DMS79 treated with DMSO at 0.1 percent for 48 hours (cell line): ENCODE measurements at regions not wholly inside any gene's neighbourhood (a gene's known extent, or its start where the extent isn't known, plus 50 kb on each side); places are given as distances from the start of the nearest gene placed in this dataset.
"Not testable (repeated sequence)": the region's sequence is repeated elsewhere in the genome, so short reads cannot be mapped to it uniquely, and the experiment has no call there.

Source experiments
- DNase-seq: peaks from one replicate; lab custom pipeline; 2025; lab: John Stamatoyannopoulos, UW

DNA sequence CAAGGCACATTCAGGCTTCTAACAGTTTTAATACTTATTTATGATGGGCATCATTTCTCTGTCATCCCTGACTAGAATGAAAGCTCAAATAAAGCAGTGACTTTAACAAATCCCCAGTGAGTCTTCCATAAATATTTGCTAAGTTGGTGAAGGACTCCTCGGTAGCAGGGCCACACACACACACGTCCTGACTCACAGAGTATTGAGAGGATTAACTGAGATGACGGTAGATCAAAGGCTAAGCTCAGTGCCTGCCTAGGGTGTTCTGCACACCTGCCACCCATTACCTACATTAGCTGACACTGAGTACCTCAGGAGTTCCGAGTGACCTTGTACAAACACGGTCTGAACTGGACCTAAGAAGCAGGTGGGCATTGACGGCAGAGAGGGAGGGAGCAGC, 197.3 kb upstream of the SFSWAP start:
- DNase-seq: no peak

DNA sequence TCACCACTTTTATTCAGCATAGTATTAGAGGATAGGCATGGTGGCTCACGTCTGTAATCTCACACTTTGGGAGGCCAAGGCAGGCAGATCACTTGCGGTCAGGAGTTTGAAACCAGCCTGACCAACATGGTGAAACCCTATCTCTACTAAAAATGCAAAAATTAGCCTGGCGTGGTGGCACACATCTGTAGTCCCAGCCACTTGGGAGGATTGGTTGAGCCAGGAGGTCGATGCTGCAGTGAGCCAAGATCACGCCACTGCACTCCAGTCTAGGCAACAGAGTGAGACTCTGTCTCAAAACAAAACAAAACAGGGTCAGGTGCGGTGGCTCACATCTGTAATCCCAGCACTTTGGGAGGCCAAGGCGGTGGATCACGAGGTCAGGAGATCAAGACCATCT, 190.3 kb upstream of the SFSWAP start:
- not testable (repeated sequence) for DNase-seq

DNA sequence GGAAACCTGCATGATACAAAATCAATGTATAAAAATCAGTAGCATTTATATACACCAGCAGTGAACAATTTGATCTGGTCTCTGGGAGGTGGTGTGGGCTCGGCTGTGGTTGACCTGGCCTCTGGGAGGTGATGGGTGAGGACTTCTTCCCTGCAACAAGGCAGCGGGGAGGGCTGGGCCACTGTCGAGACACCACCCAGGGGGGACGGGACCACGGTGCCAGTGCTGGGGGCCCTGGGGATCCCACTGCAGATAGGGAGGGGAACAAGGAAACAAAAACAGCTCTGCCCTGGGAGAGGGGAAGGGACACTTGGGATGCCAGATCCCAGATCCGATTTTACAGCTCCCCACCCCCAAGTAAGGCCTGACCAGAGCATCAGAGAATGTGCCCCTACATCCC, 189.6 kb upstream of the SFSWAP start:
- DNase-seq: no peak

DNA sequence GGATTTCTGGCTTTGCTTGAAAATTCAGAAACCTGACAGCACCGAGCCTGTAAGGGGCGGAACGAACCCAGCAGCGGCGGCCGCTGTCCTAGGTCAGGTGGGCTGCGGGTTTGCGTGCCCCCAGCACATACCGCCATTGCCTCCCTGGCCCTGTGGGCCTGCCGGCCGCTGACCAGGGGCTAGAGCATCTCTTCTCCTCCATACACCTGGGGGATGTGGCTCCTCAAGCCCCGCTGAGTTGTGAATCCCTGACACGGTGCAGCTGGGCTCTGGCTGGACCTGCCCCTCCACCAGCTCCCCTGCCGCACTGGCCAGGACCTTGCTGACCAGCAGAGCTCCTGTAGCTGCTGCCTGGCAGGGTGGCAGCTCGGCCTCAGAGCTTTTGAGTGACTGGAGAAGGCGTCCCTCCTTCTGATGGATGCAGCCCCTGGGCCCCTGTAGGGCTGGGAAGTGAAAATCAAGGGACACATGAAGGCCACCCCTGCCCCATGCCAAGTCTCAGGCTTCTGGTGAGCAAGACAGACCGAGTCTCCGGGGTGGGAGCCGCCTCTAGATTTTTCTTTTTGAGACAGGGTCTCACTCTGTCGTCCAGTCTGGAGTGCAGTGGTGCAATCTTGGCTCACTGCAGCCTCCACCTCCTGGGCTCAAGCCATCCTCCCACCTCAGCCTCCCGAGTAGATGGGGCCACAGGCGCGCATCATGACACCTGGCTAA, 184.9 kb upstream of the SFSWAP start:
- DNase-seq: no peak

DNA sequence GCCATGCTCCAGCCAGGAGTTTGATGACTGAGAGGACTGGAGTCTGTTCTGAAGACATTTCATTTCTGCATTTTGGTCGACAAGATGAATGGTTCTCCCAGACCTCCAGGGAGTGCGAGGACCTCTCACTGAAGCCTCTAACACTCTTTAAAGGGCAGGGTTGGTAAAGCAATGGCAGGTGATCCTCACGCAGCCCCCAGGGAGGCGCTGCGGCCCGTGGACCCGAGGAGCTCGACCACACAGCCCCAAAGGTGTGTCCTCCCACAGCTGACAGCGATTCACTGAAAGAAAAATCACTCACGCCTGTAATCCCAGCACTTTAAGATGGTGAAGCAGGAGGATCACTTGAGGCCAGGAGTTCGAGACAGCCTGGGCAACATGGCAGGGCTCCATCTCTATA, 183.8 kb upstream of the SFSWAP start:
- DNase-seq: no peak

DNA sequence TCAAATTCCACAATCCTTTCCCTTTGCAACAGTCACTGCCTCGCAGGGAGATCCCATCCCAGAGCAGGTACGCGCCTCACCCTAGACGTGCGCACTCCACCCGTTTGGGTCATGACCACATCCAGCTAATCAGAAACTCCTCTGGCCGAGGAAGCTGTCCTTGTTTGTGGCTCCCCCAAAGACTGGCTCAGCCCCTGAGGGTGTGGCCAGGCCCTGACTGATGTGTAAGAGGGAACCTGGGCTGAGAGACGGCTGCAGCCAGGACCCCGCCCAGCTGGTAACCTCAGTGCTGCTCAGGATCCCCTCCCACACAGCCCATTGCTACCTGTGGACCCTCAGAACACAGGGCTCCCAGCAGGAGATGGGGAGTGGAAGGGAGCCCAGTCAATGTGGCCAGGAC, 183.2 kb upstream of the SFSWAP start:
- no peak for DNase-seq

DNA sequence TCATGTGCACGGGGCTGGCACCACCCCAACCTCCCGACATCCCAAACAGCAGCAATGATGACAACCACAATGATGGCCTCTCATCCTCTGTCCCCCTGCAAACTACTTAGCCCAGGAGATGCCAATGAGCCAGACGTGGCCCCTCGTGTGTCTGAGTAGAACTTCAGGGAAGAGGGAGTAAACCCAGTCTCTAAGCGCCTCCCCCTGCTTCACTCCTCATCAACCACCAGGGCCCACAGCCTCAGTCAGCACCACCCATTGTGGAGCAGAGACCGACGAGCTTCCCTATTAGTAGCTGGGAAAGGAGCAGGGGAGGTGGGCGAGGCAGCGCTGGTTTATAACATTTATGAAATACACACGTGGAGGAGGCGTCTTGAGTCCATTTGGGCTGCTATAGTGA, 182.7 kb upstream of the SFSWAP start:
- no peak for DNase-seq

DNA sequence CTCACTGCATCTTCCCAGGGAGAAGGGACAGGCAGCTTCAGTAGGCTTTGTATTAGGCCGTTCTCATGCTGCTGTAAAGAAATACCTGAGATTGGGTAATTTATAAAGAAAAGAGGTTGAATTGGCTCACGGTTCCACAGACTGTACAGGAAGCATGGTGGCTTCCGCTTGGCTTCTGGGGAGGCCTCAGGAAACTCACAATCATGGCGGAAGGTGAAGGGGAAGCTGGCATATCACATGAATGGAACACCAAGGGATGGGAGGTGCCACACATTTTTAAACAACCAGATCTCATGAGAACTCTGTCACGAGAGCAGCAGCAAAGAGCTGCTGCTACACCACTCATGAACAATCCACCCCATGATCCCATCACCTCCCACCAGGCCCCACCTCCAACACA, 182.2 kb upstream of the SFSWAP start:
- no peak for DNase-seq

DNA sequence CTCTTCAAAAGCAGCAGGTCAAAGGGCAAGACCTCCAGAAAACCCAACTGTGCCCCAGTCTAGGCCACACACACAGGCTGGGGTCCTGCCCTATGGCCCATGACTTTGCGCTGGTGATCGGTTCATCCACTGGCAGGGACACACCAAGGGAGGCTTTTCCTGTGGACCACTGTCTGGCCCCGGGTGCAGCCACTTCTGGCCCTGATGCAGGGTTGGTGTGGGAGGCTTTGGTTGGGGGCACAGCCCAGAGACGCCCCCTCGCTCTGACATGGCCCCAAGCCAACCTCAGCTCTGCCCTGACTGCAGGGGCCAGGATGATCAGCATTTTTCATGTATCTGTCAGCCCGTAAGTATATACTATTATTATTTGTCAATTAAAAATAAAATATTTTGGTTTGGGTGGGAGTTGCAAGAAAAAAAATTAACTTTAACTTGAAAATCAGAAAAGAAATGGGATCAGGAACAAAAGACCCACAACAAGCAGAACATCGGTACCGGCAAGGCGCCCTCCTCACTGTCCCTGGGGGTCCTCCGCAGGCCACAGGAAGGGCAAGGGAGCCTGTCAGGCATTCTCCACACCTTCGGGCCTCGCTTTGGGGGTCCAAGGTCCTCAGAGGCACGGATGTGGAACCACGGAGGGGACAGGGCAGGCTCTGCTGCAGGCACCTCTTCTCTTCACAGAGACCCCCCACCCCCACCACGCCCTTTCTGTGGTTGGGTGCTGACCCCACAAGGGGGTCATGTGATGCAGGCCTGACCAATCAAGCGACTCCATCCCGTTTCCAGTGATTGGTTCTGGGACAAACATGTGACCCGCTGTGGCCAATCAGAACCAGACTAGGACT, 181.5 kb upstream of the SFSWAP start:
- no peak for DNase-seq

DNA sequence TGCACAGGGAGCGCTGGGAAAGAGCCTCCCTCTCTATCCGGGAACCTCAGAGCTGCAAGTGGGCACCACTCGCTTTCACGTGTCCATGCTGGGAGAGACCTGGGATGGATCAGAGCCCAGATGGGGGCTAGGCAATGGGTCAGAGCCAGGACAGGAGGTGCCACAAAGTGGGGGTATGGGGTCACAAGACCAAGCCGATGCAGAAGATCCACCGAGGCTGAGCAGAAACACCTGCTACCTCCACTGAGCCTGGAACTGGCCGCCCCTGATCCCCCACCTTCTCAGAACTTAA, 180.9 kb upstream of the SFSWAP start:
- DNase-seq: no peak

DNA sequence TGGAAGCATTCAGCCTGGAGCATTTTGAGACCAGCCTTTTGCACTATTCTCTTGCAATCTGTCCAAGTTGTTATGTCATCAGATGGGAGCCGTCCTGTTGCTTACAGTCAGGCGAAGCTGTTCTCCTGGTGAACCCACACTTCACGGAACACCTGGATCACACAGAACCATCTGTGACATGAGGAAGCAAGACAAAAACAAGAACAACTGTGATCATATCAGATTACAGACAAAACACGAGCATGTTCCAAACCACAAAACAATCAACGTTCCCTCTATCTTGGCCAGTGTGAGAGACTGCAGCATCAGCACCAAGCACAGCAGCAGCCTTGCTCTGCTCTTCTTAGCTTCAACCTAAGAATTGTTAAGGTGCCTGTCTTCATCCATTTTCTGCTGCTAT, 180.5 kb upstream of the SFSWAP start:
- DNase-seq: peak; percentile 3

DNA sequence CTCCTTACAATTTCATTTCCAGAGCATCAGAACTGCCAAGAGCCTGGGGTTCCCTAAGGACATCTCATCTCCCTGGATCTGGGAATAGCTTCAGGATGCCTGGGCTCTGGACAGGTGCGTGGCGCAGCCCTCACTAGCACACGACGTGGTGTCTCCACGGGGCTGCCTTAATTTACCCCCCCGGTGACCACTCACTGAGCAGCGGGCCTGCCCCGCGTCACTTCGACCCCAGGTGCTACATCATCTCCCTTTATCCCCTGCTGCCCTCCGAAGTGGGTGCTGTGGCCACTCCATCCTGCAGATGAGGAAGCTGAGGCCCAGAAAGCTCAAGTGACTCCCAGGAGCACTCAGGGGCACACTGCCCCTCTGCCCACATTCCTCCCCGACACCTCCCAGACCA, 177.8 kb upstream of the SFSWAP start:
- DNase-seq: no peak

DNA sequence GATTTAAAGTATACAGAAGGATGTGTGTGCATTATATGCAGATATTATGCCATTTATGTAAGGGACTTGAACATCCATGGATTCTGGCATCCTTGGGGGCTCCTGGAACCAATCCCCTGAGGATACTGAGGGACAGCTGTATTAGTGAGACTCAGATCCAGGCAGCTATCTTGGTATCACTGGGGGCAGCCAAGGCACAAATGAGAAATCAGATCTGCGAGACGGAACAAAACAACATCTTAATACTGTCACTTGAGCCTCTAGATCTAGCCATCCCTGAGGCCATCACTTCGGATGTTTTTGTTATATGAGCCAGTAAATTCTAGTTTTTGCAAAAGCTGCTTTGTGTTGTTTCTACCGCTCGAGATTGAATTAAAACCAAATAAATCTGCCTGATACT, 175.1 kb upstream of the SFSWAP start:
- no peak for DNase-seq

DNA sequence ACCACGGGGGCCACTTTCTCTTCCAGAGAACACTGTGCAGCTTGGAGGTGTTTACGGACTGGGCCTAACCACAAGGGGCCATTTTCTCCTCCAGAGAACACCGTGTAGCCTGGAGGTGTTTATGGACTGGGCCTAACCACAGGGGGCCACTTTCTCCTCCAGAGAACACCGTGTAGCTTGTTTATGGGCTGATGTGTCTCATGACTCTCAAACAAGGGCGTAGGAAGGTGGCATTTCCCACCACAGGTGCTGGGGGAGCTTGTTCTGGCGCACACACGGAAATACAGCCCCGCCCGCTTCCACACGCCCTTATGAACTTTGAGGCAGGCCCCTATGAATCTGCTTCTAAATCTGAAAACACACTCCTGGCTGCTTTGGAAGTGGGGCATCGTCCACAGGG, 174.6 kb upstream of the SFSWAP start:
- DNase-seq: no peak

DNA sequence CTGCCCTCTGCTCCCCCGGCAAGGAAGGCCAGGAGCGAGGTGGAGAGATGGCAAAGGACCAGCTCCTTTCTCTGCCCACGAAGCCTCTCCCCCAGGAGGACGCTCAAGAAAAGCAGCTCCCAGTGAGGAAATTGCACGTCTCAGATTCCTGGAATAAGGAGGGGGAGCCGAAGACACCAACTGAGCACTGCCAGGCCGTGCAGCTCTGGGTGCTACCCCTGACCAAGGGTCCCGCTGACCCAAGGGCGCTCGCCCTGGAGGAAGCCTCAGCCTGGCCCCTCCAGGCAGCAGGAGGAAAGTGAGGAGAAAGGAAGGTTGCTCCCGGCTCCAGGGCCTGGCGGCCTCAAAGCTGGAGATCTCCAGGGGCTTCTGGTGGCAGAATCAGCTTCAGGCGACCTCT, 174.1 kb upstream of the SFSWAP start:
- DNase-seq: no peak

DNA sequence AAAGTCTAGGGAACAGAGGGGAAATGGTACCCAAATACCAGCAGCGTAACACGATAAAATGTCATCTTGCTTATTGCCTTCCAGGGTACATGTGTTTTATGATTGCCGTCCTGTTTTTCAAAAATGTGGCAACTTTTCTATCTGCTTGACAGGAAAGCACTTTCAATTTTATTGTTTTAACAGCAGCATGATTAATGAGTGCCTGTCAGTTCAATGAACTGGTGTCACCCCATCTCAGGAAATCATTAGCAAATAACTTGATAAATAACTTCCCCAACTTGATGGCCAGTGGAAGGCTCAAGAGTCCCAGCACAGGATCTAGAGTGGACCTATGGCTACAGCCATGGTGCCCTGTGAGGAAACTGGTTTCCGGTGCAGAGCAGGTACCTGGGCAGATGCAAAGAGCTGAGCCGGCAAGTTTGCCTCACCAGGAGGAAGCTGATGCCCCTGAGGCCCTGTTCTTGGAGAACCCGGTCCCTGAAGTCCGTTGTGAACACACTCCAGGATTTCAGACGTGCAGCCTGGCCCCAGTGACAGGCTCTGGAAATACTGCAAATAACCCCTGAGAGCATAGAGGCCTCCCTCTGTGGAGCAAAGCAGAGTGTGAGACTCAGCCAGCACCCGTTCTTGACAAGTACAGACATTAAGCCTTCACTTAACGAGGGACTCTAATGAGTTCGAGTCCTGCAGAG, 173.5 kb upstream of the SFSWAP start:
- DNase-seq: no peak

DNA sequence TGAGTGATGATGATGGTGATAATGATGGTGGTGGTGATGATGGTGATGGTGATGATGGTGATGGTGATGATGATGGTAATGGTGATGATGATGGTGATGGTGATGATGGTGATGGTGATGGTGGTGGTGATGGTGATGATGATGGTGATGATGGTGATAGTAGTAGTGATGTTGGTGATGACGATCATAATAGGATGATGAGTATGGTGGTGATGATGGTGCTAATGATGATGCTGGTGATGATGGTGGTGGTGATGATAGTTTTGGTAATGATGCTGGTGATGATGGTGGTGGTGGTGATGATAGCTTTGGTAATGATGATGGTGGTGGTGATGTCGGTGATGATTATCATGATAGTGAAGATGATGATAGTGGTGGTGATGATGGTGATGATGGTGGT, 171.5 kb upstream of the SFSWAP start:
- DNase-seq: no peak

DNA sequence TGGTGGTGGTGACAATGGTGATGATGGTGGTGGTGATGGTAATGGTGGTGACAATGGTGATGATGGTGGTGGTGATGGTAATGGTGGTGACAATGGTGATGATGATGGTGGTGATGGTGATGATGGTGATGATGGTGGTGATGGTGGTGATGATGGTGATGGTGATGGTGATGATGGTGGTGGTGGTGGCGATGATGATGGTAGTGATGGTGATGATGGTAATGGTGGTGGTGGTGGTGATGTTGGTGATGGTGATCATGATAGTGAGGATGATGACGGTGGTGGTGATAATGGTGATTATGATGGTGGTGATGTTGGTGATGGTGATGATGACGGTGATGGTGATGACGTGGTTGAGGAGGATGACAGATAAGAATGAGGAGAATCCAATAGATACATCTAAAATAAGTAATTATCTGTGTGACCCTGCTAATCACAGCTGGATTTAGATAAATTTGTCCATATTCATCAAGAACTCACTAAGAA, 170.7 kb upstream of the SFSWAP start:
- no peak for DNase-seq

DNA sequence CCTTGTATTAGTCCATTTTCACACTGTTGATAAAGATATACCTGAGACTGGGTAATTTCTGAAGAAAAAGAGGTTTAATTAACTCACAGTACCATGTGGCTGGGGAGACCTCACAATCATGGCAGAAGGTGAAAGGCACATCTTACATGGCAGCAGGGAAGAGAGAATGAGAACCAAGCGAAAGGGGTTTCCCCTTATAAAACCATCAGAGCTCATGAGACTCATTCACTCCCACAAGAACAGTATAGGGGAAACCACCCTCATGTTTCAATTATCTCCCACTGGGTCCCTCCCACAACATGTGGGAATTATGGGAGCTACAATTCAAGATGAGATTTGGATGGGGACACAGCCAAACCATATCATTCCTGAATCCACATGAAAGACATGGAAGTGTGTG, 169.4 kb upstream of the SFSWAP start:
- not testable (repeated sequence) for DNase-seq

DNA sequence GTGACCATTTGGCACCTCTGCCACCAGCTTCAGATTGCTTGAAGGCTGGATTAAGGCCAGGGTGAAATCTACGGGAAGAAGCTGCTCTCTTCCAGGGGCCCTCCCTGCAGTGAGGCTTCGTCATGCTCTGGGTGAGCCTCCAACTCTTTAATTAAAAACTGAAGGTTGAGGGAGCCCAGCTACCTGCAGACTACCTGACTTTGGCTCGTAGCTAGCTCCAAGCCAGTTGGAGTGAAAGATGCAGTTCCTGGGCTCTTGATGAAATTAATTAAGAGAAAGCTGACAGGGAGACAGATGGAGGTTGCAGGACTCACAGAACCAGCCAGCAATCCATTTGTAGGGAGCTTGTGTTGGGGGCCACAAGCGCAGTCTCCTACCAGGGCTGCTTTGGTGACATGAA, 168.5 kb upstream of the SFSWAP start:
- DNase-seq: no peak

DNA sequence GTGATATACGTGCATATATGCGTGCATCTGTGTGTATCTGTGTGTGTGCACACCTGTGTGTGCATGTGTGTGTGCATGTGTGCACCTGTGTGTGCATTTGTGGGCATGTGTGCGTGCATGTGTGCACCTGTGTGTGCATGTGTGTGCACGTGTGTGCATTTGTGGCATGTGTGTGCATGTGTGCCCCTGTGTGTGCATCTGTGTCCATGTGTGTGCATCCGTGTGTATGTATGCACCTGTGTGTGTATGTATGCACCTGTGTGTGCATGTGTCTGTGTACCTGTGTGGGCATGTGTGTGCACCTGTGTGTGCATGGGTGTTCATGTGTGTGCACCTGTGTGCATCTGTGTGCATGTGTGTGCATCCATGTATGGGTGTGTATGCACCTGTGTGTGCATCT, 167.8 kb upstream of the SFSWAP start:
- DNase-seq: no peak

DNA sequence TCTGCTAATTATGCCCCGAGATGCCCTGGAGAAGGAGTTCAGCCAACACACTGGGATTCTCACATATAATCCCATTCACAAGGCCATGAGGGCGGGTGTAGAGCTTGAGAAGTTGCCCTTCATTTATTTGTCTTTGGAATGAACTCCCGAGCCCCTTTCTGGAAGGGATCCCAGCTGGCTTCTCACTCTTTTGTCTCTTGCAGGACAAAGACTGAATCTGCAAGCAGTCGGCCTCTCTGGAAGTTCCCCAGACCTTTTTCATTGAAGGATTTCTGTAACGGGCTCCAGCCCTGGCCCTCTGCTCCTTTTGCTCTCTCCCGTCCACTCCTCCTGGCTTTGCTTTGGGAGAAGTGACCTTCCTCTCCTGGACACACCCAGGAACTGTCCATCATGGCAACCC, 163.3 kb upstream of the SFSWAP start:
- no peak for DNase-seq

DNA sequence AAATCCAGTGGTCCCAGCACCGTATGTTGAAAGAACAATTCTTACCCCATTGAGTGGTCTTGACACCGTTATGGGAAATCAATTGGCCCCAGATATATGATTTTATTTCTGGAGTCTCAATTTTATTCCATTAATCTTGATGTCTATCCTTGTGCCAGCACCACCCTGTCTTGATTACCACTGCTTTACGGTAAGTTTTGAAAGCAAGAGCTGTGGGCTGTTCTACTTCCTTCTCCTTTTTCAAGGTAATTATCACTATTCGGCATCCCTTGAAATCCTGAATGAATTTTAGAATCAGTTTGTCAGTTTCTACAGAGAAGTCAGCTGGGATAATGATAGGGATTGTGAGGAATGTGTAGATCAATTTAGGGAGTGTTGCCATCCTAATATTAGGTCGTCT, 160.8 kb upstream of the SFSWAP start:
- no peak for DNase-seq
